GM21526 (cell line): ENCODE measurements at regions not wholly inside any gene's neighbourhood (a gene's known extent, or its start where the extent isn't known, plus 50 kb on each side); places are given as distances from the start of the nearest gene placed in this dataset.
"Not testable (repeated sequence)": the region's sequence is repeated elsewhere in the genome, so short reads cannot be mapped to it uniquely, and the experiment has no call there.

Experiments used
- ATAC-seq: cut with Tn5 transposase; IDR thresholded peaks from one replicate; pipeline ENCODE4 v1.9.1; 2021; ENCODE audit warnings: moderate library complexity; ENCODE audit not compliant: unreplicated experiment, low FRiP score

- ATAC-seq = no peak
These were observed 81.9 kb upstream of the ARRDC3 start for GRCh38 chr5:91464886-91465646.

GRCh38 chr5:91457681-91458058 is 74.6 kb upstream of the ARRDC3 start:
- no peak for ATAC-seq

DNA sequence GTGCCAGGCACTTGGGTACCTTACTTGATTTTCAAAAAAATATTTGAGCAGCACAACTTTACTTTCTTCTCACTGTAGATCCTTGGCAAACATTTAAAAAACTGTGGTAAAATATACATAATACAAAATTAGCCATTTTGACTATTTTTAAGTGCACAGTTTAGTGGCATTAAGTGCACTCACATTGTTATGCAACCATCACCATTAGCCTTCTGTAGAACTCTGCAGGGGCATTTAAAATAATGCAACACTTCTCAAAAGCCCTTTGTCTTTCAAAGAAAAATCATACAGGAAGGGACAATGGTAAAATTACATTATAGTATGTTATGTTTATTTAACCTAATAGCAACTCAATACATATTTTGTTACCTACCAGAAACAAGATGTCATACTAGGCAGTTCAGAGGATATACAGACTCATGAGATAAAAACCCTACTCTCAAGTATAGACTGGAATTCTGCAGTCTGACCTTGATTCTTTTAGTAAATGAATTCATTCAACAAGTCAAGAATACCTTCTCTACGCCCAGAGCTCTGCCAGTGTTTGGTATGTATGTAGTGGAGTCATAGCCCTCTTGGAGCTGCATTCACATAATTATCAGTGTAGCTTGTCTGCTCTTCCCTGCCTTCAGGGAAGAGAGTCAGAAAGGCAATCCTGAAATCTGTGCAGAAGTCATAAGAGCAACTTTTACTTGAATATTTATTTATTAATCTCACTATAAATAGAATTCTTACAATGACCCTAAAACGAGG is 74.0 kb upstream of the ARRDC3 start:
- no peak for ATAC-seq

- no peak for ATAC-seq
These were observed 66.0 kb upstream of the ARRDC3 start for GRCh38 chr5:91449083-91449482.

- ATAC-seq = not testable (repeated sequence)
These were observed 65.0 kb upstream of the ARRDC3 start for GRCh38 chr5:91448079-91448478.

GRCh38 chr5:91446880-91447279 is 63.8 kb upstream of the ARRDC3 start:
- not testable (repeated sequence) for ATAC-seq

DNA sequence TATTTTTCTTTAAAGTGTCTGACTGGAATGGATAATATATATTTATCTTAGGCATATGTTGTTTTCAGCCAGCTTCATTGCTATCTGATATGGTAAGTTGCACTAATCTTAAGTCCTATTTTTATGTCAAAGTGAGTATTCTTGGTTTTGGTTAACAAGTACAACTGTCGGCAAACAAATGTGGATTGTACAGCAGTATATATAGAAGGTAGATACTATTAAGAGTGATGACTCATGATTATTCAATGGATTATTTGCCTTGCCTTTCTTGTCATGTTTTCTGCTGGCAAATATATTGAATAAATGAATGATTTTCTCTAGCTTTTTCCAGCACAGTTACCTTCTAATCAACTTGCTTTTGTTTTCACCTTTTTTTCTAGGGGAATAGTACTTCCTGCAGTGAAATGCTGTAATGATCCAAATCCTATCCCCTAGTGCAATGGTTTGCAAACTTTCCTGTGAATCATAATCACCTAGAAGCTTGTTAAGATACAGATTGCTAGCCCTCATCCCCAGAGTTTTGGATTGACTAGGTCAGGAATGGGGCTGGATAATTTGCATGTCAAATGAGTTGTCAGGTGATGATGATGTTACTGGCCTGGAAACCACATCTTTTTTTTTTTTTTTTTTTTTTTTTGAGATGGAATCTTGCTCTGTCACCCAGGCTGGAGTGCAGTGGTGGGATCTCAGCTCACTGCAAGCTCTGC is 60.8 kb upstream of the ARRDC3 start:
- ATAC-seq = no peak

DNA sequence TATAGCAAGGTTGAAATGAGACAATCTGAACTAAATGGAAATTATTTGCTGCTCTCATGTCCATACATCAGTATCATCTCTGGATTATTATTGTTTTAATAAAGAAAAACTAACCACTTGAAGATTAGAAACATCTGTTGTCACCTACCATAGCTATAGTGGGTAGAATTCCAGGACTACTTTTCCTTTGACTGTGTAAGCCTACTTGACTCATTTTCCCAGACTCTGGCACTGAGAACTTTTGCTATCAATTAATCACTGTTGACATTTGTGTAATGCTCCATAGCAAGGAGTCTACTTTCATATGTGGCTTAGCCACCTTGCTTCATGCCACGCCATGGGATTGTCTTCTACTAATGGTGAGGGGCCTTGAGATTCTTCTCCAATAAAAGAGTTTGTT is 59.9 kb upstream of the ARRDC3 start:
- ATAC-seq = no peak

DNA sequence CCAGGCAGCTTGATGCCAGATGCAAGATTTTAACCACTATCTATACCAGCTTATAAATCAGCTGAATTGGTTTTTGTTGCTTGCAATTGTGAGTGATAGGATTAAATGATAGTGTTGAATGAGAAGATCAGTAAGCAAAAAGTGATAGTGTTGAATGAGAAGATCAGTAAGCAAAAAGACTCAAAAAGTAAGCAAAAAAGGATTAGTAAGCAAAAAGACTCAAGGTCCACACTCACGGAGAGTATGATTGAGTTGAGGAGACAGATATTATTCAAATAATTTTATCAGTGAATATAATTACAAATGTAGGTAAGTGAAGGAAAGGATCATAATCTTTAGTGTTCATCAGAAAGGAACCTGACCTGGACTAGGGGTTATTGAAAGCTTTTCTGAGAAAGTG is 58.0 kb upstream of the ARRDC3 start:
- no peak for ATAC-seq

- no peak for ATAC-seq
These were observed 55.8 kb upstream of the ARRDC3 start for GRCh38 chr5:91438871-91439270.

- ATAC-seq = no peak
These were observed 53.1 kb upstream of the ARRDC3 start for GRCh38 chr5:91436241-91436640.

DNA sequence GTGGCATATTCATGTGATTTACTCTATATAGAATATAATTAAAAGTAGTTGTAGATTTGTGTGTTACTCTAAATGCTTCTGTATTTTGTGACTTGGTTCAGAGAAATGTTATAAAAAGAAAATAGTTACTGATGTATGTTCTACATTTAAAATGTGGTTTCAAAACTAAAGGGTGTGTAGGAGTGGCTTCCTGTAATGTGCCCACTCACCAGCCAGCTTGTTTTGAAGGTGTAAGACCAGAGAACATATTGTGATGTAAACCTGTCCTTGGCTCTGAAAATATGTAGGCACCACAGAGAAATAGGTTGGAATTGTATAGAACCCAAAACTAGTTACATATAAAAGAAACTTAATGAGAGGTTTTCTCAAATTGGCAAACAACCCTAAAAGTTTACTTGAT is 51.2 kb upstream of the ARRDC3 start:
- ATAC-seq = peak; percentile 81

- ATAC-seq = peak; percentile 17
These were observed 50.7 kb upstream of the ARRDC3 start for GRCh38 chr5:91433861-91434260.
